Epithelial cell of esophagus (primary cell): ENCODE measurements at regions not wholly inside any gene's neighbourhood (a gene's known extent, or its start where the extent isn't known, plus 50 kb on each side); places are given as distances from the start of the nearest gene placed in this dataset.
A peak's percentile ranks its signal among the peaks of the same experiment; 100 is the strongest.

Source experiments
- DNase-seq: peaks from one replicate; pipeline ENCODE4 v3.0.0; 2010; ENCODE audit warnings: low read depth
- H3K4me3 ChIP-seq: 2 replicates; pipeline ENCODE4 v1.5.1; 2011; ENCODE audit warnings: mild to moderate bottlenecking, low read length, control low read depth
- TF ChIP-seq, protein P1 (sequence below): IDR thresholded peaks from 2 replicates; pipeline ENCODE4 v1.5.1; 2011; ENCODE audit warnings: low read depth, mild to moderate bottlenecking, low read length, control low read depth, inconsistent platforms; ENCODE audit not compliant: insufficient read depth; ENCODE audit errors: missing control alignments

DNA sequence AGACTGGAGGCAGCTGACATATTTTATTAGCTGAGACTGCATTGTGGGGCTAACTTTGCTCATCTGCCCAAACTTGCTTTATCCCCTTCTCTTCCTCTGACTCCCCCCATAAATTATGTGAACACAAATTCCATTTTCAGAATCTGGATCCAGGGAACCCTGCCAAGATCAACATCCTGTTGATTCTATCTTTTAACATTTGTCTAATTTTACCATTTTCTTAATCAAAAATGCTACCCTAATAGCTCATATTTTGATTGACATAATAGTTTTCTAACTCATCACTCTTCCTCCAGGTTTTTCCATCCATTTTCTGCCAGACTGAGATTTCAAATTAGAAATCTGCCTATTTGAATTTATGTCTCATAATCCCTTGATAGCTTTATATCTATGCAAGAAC, 184.7 kb upstream of the PRSS16 start:
- DNase-seq: peak; percentile 37
- TF ChIP-seq, protein P1, sequence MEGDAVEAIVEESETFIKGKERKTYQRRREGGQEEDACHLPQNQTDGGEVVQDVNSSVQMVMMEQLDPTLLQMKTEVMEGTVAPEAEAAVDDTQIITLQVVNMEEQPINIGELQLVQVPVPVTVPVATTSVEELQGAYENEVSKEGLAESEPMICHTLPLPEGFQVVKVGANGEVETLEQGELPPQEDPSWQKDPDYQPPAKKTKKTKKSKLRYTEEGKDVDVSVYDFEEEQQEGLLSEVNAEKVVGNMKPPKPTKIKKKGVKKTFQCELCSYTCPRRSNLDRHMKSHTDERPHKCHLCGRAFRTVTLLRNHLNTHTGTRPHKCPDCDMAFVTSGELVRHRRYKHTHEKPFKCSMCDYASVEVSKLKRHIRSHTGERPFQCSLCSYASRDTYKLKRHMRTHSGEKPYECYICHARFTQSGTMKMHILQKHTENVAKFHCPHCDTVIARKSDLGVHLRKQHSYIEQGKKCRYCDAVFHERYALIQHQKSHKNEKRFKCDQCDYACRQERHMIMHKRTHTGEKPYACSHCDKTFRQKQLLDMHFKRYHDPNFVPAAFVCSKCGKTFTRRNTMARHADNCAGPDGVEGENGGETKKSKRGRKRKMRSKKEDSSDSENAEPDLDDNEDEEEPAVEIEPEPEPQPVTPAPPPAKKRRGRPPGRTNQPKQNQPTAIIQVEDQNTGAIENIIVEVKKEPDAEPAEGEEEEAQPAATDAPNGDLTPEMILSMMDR: no peak
- no peak overlapping the region for H3K4me3 ChIP-seq

DNA sequence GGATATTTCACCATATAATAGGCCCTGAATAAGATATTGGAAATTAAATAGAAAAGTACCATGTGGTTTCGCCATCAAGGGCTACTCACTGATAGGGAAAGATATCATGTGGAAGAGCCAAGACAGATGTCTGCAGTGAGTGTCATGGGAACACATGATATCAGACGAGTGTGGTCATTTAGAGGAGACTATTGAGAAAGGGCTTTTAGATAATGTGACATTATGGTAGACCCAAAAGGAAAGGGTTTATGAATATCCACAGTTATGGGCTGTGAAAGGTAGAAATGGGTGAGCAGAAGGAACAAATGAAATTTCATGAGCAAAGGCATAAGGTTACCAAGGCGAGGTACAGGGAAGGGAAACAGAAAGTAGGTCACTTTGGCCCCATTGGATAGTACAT, 182.3 kb upstream of the PRSS16 start:
- H3K4me3 ChIP-seq: no peak overlapping the region
- DNase-seq: no peak
- TF ChIP-seq, protein P1: no peak

DNA sequence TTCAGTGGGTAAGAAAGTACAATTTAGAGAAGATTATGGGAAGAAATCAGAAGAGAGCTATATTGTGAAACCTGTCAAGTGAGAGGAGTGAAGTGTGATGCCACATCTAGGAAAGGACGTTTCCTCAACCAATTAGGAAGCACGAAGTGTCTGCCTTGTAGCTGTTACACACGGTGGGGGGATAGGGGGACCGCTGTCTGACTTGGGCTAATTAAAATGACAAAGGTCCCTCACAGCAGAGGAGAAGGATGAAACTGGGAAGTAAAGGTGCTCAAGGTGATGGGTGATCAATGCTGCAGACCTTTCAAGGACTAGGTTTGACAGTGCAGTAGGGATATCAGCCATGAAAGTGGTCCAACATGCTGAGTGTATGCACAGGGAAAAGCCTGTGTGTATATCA, 181.1 kb upstream of the PRSS16 start:
- TF ChIP-seq, protein P1: no peak
- H3K4me3 ChIP-seq: no peak overlapping the region
- DNase-seq: no peak

DNA sequence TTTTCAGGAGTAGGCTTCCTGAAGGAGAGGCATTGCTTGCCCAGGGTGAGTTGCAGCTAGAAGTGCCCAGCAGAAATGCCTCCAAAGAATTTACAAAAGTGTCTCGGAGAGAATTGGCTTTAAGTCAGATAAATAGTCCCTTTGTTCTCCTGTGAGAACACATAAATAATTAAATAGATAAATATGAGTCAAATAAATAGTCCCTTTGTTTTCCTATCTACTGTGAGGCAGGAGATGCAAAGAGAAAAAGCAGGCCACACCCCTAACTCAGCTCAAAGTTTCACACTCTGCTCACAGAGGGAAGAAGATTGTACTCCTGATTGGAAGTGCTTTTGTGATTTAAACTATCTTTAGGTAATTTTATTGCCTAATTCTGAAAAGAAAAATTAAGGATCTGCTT, 180.7 kb upstream of the PRSS16 start:
- TF ChIP-seq, protein P1: no peak
- DNase-seq: no peak
- H3K4me3 ChIP-seq: no peak overlapping the region

DNA sequence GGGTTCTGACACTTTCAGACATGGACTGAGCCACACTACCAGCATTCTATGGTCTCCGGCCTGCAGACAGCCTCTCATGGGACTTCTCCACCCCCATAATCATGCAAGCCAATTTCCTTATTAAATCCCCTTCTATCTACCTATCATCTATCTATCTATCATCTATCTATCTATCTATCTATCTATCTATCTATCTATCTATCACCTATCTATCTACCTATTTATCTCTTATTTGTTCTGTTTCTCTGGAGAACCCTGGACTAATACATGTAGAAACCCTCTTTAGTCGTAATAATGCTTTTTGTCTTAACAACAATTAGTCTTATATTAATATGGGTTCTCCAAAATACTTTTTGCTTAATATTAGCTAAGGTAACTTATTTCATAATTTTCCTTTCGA, 174.1 kb upstream of the PRSS16 start:
- no peak overlapping the region for H3K4me3 ChIP-seq
- TF ChIP-seq, protein P1: no peak
- DNase-seq: no peak

DNA sequence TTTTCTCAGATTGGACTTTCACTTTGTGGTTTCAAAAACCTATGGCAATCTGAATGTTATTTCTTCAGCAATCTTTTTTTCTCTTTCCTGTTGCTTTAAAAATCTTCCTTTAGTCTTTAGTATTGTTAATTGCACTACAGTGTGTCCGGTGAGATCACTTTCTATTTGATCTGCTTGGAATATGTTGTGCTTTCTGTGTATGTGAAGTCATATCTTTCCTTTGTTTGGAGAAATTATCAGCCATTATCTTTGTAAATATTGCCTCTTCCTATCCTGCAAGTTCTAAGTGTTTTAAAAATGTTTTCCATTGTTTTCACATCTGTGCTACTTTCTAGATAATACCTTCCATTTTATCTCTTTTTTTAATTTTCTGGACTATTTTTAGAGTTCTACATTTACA, 171.4 kb upstream of the PRSS16 start:
- no peak for DNase-seq
- H3K4me3 ChIP-seq: no peak overlapping the region
- TF ChIP-seq, protein P1: no peak

DNA sequence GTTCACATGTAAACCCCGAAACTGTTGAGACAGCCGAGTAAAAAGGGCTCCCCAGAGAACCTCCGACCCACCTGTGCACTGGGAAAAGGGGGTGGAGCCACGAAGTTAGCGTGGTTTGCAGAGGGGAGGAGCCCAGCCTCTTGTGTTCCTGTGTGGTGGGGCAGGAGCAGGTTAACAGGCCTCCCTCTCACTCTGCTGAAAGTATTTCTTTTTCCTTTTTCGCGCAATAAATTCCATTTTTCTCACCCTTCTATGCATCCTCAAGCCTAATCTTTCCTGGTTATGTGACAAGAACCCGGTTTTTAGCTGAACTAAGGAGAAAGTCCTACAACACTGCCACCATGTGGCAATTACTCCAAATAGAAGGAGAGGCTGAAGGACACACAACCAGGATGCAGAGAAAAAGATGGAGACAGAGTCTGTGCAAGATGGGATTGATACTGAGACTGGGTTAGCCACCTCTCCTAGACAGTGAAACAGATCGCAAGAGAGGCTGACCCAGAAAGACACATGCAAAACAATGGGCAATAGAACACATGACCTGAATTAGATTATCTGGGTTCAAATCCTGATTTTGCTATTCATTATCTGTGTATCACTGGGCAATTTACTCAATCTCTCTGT, 168.7 kb upstream of the PRSS16 start:
- peak overlapping the region; percentile 56 for H3K4me3 ChIP-seq
- TF ChIP-seq, protein P1: peak; percentile 75
- DNase-seq: peak; percentile 66
